BJ (cell line): ENCODE measurements at regions not wholly inside any gene's neighbourhood (a gene's known extent, or its start where the extent isn't known, plus 50 kb on each side); places are given as distances from the start of the nearest gene placed in this dataset.

Experiments
- CTCF ChIA-PET: fragments of 350-600 bp; formaldehyde crosslinking; extraction: SDS; loops from one replicate; lab custom pipeline; 2021; ENCODE audit warnings: antibody characterized with exemption, inconsistent platforms; lab: Yijun Ruan, JAX
- POLR2A ChIA-PET: fragments of 300-600 bp; sonication (Branson Sonifier 250); formaldehyde crosslinking; extraction: SDS; loops from one replicate; lab custom pipeline; 2021; ENCODE audit warnings: antibody characterized with exemption; lab: Charles Lee
- DNase-seq: peaks from one replicate; pipeline ENCODE4 v3.0.0-alpha.2; 2011; ENCODE audit warnings: low read depth
- H3K27me3 ChIP-seq: 2 replicates; pipeline ENCODE4 v1.6.0; 2011; ENCODE audit warnings: low read length; ENCODE audit not compliant: control insufficient read depth, insufficient read depth
- H3K36me3 ChIP-seq: 2 replicates; pipeline ENCODE4 v1.5.1; 2011; ENCODE audit warnings: low read length; ENCODE audit not compliant: control insufficient read depth, insufficient read depth
- H3K4me3 ChIP-seq: 2 replicates; pipeline ENCODE4 v1.5.1; 2011; ENCODE audit warnings: low read depth, mild to moderate bottlenecking, control low read depth, low read length
- TF ChIP-seq, protein P1 (sequence below): IDR thresholded peaks from 2 replicates; pipeline ENCODE4 v1.5.1; 2011; ENCODE audit warnings: low read depth, mild to moderate bottlenecking, control low read depth, inconsistent platforms, low read length, moderate library complexity; ENCODE audit not compliant: insufficient read depth

DNA sequence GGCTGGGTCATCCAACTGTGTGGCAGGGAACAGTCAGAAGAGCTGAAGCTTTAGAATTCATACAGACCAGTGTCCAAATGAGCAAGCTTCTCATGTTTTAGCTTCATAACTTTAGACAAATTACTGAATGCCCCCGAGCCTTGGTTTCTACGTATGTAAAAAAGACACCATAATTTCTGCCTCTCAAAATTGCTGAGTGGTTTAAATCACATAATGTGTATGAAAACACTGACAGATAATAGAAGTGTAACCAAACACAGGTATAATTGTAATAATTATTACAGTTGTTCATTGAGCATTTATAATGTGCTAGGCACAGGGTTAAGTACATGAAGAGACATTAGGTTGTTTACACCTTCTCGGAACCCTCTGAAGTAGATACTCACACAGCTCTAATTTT lies 207.2 kb downstream of the IGSF11 start:
- DNase-seq, result no peak
- H3K36me3 ChIP-seq, result no peaks in the 10 kb centered on the region
- TF ChIP-seq, protein P1, sequence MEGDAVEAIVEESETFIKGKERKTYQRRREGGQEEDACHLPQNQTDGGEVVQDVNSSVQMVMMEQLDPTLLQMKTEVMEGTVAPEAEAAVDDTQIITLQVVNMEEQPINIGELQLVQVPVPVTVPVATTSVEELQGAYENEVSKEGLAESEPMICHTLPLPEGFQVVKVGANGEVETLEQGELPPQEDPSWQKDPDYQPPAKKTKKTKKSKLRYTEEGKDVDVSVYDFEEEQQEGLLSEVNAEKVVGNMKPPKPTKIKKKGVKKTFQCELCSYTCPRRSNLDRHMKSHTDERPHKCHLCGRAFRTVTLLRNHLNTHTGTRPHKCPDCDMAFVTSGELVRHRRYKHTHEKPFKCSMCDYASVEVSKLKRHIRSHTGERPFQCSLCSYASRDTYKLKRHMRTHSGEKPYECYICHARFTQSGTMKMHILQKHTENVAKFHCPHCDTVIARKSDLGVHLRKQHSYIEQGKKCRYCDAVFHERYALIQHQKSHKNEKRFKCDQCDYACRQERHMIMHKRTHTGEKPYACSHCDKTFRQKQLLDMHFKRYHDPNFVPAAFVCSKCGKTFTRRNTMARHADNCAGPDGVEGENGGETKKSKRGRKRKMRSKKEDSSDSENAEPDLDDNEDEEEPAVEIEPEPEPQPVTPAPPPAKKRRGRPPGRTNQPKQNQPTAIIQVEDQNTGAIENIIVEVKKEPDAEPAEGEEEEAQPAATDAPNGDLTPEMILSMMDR, result no peak
- CTCF ChIA-PET, result interaction anchor here (1.8 to 2.0 kb wide), 2 partner anchors 9 to 11 kb away, joined by 4 to 7 read pairs; no protein-coding TSS in a partner anchor
- POLR2A ChIA-PET, result no interaction called here
- no peak overlapping the region for H3K4me3 ChIP-seq
- no peaks in the 10 kb centered on the region for H3K27me3 ChIP-seq

DNA sequence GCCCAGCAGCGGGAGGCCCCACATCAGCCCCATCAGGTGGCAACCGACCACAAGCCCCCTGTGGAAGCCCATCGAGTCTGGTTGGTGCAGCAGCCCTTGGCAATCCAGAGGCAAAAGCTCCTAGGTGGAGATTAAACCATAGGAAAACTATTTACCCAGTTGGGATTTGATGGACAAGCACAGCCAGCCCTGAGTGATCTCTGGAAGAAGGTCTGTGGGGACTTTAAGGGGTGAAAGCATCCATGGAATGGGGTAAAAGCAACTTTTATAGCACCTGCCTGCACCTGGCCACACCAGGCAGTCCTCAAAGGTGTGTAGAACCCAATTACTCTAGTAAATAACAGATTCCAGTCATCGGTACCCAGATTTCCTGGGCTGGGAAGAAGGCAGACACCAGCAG lies 206.3 kb downstream of the IGSF11 start:
- DNase-seq, result no peak
- CTCF ChIA-PET, result no interaction called here
- TF ChIP-seq, protein P1, result no peak
- Histone ChIP-seq H3K36me3 (no peaks in the 10 kb centered on the region), H3K27me3 (no peaks in the 10 kb centered on the region), H3K4me3 (no peak overlapping the region)
- POLR2A ChIA-PET, result no interaction called here

DNA sequence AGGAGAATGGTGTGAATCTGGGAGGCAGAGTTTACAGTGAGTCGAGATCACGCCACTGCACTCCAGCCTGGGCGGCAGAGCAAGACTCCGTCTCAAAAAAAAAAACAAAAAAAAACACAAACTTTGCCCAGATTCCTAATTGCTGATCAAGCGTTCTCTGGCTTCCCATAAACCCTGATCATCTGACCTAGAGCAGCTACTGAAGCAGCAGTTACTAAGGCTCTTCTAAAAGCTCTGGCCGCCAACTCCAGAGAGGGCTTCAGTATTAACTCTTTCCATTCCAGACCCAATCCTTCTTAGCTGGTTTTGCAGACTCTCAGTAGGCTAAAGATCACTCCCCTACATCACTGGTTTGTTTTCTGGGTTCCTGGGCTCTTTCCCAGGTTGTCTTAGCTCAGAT lies 201.6 kb downstream of the IGSF11 start:
- Histone ChIP-seq H3K27me3 (no peaks in the 10 kb centered on the region), H3K36me3 (no peaks in the 10 kb centered on the region), H3K4me3 (no peak overlapping the region)
- POLR2A ChIA-PET, result no interaction called here
- no peak for DNase-seq
- CTCF ChIA-PET, result no interaction called here
- TF ChIP-seq, protein P1, result no peak

DNA sequence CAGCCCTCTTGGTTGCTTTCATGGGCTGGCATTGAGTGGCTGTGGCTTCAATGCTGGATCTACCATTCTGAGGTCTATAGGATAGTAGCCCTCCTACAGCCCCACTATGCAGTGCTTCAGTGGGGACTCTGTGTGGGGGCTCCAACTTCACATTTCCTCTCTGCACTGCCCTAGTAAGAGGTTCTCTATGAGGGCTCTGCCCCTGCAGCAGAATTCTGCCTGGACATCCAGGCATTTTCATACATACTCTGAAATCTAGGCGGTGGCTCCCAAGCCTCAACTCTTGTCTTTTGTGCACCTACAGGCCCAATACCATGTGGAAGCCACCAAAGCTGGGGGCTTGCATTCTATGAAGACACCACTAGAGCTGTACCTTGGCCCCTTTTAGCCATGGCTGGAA lies 195.8 kb downstream of the IGSF11 start:
- POLR2A ChIA-PET, result no interaction called here
- TF ChIP-seq, protein P1, result no peak
- CTCF ChIA-PET, result no interaction called here
- DNase-seq, result no peak
- H3K36me3 ChIP-seq, result no peaks in the 10 kb centered on the region
- H3K27me3 ChIP-seq, result no peaks in the 10 kb centered on the region
- no peak overlapping the region for H3K4me3 ChIP-seq

DNA sequence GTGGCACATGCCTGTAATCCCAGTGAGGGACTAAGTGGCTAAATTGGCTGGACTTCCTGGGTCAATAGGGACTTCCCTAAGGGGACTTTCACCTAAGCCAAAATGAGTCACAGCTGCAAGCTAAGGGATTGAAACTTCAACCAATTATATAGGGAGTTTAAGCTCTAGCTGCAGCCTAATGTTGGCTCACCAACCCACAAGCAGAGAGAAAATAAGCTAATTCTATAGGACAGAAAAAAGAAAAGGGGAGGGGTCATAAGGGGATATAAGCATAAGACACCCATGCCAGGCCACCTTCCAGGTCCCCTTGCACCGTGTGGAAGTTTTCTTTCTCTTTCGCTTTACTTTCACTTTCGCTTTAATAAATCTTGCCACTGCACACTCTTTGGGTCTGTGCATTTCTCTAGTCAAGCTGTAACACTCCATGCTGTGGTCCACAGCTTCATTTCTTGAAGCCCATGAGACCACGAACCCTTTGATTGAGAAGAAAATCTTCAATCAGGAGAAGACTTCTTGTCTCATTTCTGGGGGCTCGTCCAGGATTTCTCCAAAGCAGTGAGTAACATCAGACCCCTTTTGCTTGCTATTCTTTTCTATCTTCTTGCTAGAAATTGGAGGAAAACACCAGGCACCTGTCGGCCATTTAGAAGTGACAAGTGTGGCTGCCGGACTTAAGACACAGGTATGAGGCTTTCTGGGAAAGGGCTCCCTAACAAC lies 192.3 kb downstream of the IGSF11 start:
- DNase-seq, result no peak
- Histone ChIP-seq H3K27me3 (no peaks in the 10 kb centered on the region), H3K4me3 (no peak overlapping the region), H3K36me3 (no peaks in the 10 kb centered on the region)
- CTCF ChIA-PET, result no interaction called here
- TF ChIP-seq, protein P1, result no peak
- POLR2A ChIA-PET, result no interaction called here
